Posterior cingulate gyrus (tissue), 11 donors: ENCODE measurements at regions not wholly inside any gene's neighbourhood (a gene's known extent, or its start where the extent isn't known, plus 50 kb on each side); places are given as distances from the start of the nearest gene placed in this dataset.
A peak's percentile ranks its signal among the peaks of the same experiment; 100 is the strongest.
"Not testable (repeated sequence)": the region's sequence is repeated elsewhere in the genome, so short reads cannot be mapped to it uniquely, and the experiment has no call there.

ENCODE experiments used
- DNase-seq, 10 donors: peaks; one replicate each; pipeline versions ENCODE4 v3.0.0 to v3.0.0-alpha.2; 2020 to 2021; ENCODE audit warnings: mixed read lengths in 3 of 10
- intact Hi-C: fragments of 100-400 bp; cut with DNase I; formaldehyde crosslinking; loops from one replicate; pipeline ENCODE4 v1.15.1; 2023

GRCh38 chr7:85415743-85416142 is 228.9 kb upstream of the SEMA3D start:
- intact Hi-C loops = no loop called here
- no peak for DNase-seq

- intact Hi-C loops = no loop called here
- no peak for DNase-seq
Observed at GRCh38 chr7:85413718-85414117, 226.9 kb upstream of the SEMA3D start.

GRCh38 chr7:85412912-85413311 is 226.1 kb upstream of the SEMA3D start:
- intact Hi-C loops = no loop called here
- DNase-seq = no peak

GRCh38 chr7:85407391-85407790 is 220.5 kb upstream of the SEMA3D start:
- no peak for DNase-seq
- intact Hi-C loops = no loop called here

- DNase-seq = no peak
- intact Hi-C loops = no loop called here
Observed at GRCh38 chr7:85405016-85405902, 218.4 kb upstream of the SEMA3D start.

- no peak for DNase-seq
- intact Hi-C loops = no loop called here
Observed at GRCh38 chr7:85396676-85397075, 209.8 kb upstream of the SEMA3D start.

GRCh38 chr7:85392789-85393188 is 205.9 kb upstream of the SEMA3D start:
- intact Hi-C loops = no loop called here
- no peak for DNase-seq

- intact Hi-C loops = no loop called here
- DNase-seq = no peak
Observed at GRCh38 chr7:85392326-85392725, 205.5 kb upstream of the SEMA3D start.

GRCh38 chr7:85386460-85386859 is 199.6 kb upstream of the SEMA3D start:
- intact Hi-C loops = no loop called here

GRCh38 chr7:85384392-85384791 is 197.5 kb upstream of the SEMA3D start:
- intact Hi-C loops = no loop called here
- DNase-seq = no peak

More at GRCh38 chr7:85386460-85386859, 199.6 kb upstream of the SEMA3D start:
- no peak for DNase-seq

GRCh38 chr7:85381212-85381611 is 194.4 kb upstream of the SEMA3D start:
- intact Hi-C loops = no loop called here
- DNase-seq = peak in 1 of 10 donors; percentile 60

GRCh38 chr7:85376589-85376988 is 189.7 kb upstream of the SEMA3D start:
- no peak for DNase-seq
- intact Hi-C loops = no loop called here

GRCh38 chr7:85356916-85357315 is 170.1 kb upstream of the SEMA3D start:
- intact Hi-C loops = no loop called here
- DNase-seq = no peak

GRCh38 chr7:85343484-85343883 is 156.6 kb upstream of the SEMA3D start:
- DNase-seq = no peak
- intact Hi-C loops = no loop called here

GRCh38 chr7:85342781-85343180 is 155.9 kb upstream of the SEMA3D start:
- no peak for DNase-seq
- intact Hi-C loops = no loop called here

GRCh38 chr7:85341973-85342372 is 155.1 kb upstream of the SEMA3D start:
- intact Hi-C loops = no loop called here
- DNase-seq = no peak

GRCh38 chr7:85341121-85341520 is 154.3 kb upstream of the SEMA3D start:
- DNase-seq = no peak
- intact Hi-C loops = no loop called here

- intact Hi-C loops = no loop called here
- no peak for DNase-seq
Observed at GRCh38 chr7:85336086-85336485, 149.2 kb upstream of the SEMA3D start.

- intact Hi-C loops, DNase-seq: not testable (repeated sequence)
Observed at GRCh38 chr7:85335113-85335512, 148.3 kb upstream of the SEMA3D start.

GRCh38 chr7:85328456-85328998 is 141.7 kb upstream of the SEMA3D start:
- intact Hi-C loops = no loop called here
- DNase-seq = no peak

- no peak for DNase-seq
- intact Hi-C loops = no loop called here
Observed at GRCh38 chr7:85324145-85324799, 137.4 kb upstream of the SEMA3D start.

GRCh38 chr7:85322252-85322651 is 135.4 kb upstream of the SEMA3D start:
- intact Hi-C loops = no loop called here
- no peak for DNase-seq
